Retinal pigment epithelial cell (primary cell): ENCODE measurements at regions not wholly inside any gene's neighbourhood (a gene's known extent, or its start where the extent isn't known, plus 50 kb on each side); places are given as distances from the start of the nearest gene placed in this dataset.
A peak's percentile ranks its signal among the peaks of the same experiment; 100 is the strongest.
"Not testable (repeated sequence)": the region's sequence is repeated elsewhere in the genome, so short reads cannot be mapped to it uniquely, and the experiment has no call there.

Source experiments
- DNase-seq: peaks from one replicate; pipeline ENCODE4 v3.0.0-alpha.2; 2010; ENCODE audit warnings: low read depth
- H3K4me3 ChIP-seq: 2 replicates; pipeline ENCODE4 v1.5.1; 2011; ENCODE audit warnings: mild to moderate bottlenecking, low read length, control low read depth, moderate library complexity
- CTCF ChIP-seq: conservative IDR thresholded peaks from 2 replicates; pipeline ENCODE4 v1.5.1; 2011; ENCODE audit warnings: low read depth, low read length, control low read depth, inconsistent platforms

GRCh38 chr6:144510859-144511258, 225.7 kb downstream of the UTRN start:
- H3K4me3 ChIP-seq = no peak overlapping the region
- TF ChIP-seq CTCF = no peak
- no peak for DNase-seq

- no peak overlapping the region for H3K4me3 ChIP-seq
- no peak for DNase-seq
- TF ChIP-seq CTCF = no peak
Measured at GRCh38 chr6:144515761-144516160, 230.6 kb downstream of the UTRN start.

- DNase-seq = no peak
- no peak overlapping the region for H3K4me3 ChIP-seq
- no peak for TF ChIP-seq CTCF
Measured at GRCh38 chr6:144519426-144519825, 234.3 kb downstream of the UTRN start.

- peak; percentile 93 for DNase-seq
- no peak for TF ChIP-seq CTCF
- H3K4me3 ChIP-seq = no peak overlapping the region
Measured at GRCh38 chr6:144528743-144529425, 243.7 kb downstream of the UTRN start.

GRCh38 chr6:144530118-144530517, 245.0 kb downstream of the UTRN start:
- no peak overlapping the region for H3K4me3 ChIP-seq
- DNase-seq = no peak
- TF ChIP-seq CTCF = no peak

GRCh38 chr6:144532238-144532637, 247.1 kb downstream of the UTRN start:
- H3K4me3 ChIP-seq, DNase-seq: not testable (repeated sequence)

- no peak for DNase-seq
- H3K4me3 ChIP-seq = no peak overlapping the region
- TF ChIP-seq CTCF = no peak
Measured at GRCh38 chr6:144534180-144534579, 249.0 kb downstream of the UTRN start.
